SU-DHL-6 (cell line): ENCODE measurements at regions not wholly inside any gene's neighbourhood (a gene's known extent, or its start where the extent isn't known, plus 50 kb on each side); places are given as distances from the start of the nearest gene placed in this dataset.

Experiments
- EZH2phosphoT487 ChIP-seq: fragments of 200-600 bp; sonication (generic), shearing (Covaris generic); conservative IDR thresholded peaks from 2 replicates; pipeline ENCODE4 v1.6.1; 2018; ENCODE audit warnings: mild to moderate bottlenecking, antibody characterized with exemption, low read length, moderate library complexity, mixed read lengths
- TF ChIP-seq, protein P1 (sequence below): fragments of 200-600 bp; sonication (generic); IDR thresholded peaks from one replicate; pipeline ENCODE4 v1.5.1; 2017; ENCODE audit warnings: antibody characterized with exemption, mild to moderate bottlenecking, low read length, moderate library complexity; ENCODE audit not compliant: insufficient read depth, poor library complexity, severe bottlenecking

DNA sequence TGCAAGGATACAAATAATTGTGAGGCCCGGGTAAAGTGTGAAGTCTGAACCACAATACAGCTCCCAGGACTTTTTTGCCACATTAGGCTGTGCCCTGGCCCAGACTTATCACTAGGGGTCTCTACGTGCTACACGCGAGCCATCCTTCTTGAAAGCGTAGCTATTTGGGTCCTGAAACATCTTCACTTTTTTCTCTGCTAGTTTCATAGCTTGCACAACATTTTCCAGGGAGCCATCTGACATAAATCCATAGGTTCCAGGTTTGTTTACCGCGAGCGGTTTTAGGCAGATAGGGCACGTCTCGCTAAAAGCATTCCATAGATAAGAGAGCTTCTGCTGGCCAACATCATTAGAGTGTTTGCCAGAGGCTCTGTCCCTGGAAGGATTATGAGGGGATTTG is 226.5 kb downstream of the RPS24 start:
- TF ChIP-seq, protein P1, sequence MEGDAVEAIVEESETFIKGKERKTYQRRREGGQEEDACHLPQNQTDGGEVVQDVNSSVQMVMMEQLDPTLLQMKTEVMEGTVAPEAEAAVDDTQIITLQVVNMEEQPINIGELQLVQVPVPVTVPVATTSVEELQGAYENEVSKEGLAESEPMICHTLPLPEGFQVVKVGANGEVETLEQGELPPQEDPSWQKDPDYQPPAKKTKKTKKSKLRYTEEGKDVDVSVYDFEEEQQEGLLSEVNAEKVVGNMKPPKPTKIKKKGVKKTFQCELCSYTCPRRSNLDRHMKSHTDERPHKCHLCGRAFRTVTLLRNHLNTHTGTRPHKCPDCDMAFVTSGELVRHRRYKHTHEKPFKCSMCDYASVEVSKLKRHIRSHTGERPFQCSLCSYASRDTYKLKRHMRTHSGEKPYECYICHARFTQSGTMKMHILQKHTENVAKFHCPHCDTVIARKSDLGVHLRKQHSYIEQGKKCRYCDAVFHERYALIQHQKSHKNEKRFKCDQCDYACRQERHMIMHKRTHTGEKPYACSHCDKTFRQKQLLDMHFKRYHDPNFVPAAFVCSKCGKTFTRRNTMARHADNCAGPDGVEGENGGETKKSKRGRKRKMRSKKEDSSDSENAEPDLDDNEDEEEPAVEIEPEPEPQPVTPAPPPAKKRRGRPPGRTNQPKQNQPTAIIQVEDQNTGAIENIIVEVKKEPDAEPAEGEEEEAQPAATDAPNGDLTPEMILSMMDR = no peak
- TF ChIP-seq EZH2phosphoT487 = no peak
